GM12878 (cell line): ENCODE measurements at regions not wholly inside any gene's neighbourhood (a gene's known extent, or its start where the extent isn't known, plus 50 kb on each side); places are given as distances from the start of the nearest gene placed in this dataset.

ENCODE experiments used
- ATAC-seq: fragments of 200-7000 bp; cut with Tn5 transposase; 3 replicates; pipeline ENCODE4 v1.9.1; 2020; ENCODE audit warnings: mild to moderate bottlenecking, moderate library complexity
- BruUV-seq: library from RNA; stranded (reverse); fragments of 400-500 nt; replicated peaks from 2 replicates; lab custom pipeline; 2021; lab: Mats Ljungman, UMichigan
- CTCF ChIA-PET: fragments of 300-600 bp; sonication (Branson Sonifier 250); formaldehyde crosslinking; extraction: SDS; loops from one replicate; lab custom pipeline; 2021; ENCODE audit warnings: inconsistent platforms; lab: Yijun Ruan, JAX
- POLR2A ChIA-PET: fragments of 350-600 bp; formaldehyde crosslinking; extraction: SDS; loops from one replicate; lab custom pipeline; 2021; ENCODE audit warnings: inconsistent platforms; lab: Charles Lee
- RAD21 ChIA-PET: fragments of 300-600 bp; sonication (Branson Sonifier 250); formaldehyde crosslinking; loops from one replicate; lab custom pipeline; 2023; ENCODE audit warnings: antibody characterized with exemption; ENCODE audit not compliant: unreplicated experiment; lab: Charles Lee
- SMC1A ChIA-PET: fragments of 300-600 bp; sonication (Branson Sonifier 250); formaldehyde crosslinking; loops from one replicate; lab custom pipeline; 2023; ENCODE audit not compliant: unreplicated experiment, uncharacterized antibody; lab: Charles Lee
- DNase-seq: peaks from one replicate; pipeline ENCODE4 v3.0.0-alpha.2; 2011; ENCODE audit warnings: low read depth, low spot score
- FAIRE-seq: peaks from 3 replicates; lab custom pipeline; 2011; peaks lifted over from hg19 to GRCh38; lab: Jason Lieb, UNC
- H2AFZ ChIP-seq: 2 replicates; pipeline ENCODE4 v1.6.0; 2011; ENCODE audit warnings: low read depth, low read length, control low read depth; ENCODE audit not compliant: control insufficient read depth
- H3K27ac ChIP-seq: 2 replicates; pipeline ENCODE4 v1.5.1; 2011; ENCODE audit warnings: control low read depth; ENCODE audit not compliant: control insufficient read depth, insufficient read depth
- H3K27me3 ChIP-seq, 2 experiments: replicated peaks in 1 of 2; 2 replicates each; pipeline versions ENCODE4 v1.6.0 to v1.6.1; 2011; ENCODE audit warnings: low read length in 1 of 2; ENCODE audit not compliant: control insufficient read depth in 2 of 2, insufficient read depth in 2 of 2
- H3K36me3 ChIP-seq, 2 experiments: 2 replicates each; pipeline ENCODE4 v1.5.1; 2011; ENCODE audit warnings: low read length in 1 of 2; ENCODE audit not compliant: control insufficient read depth in 2 of 2, insufficient read depth in 2 of 2
- H3K4me1 ChIP-seq: 2 replicates; pipeline ENCODE4 v1.6.1; 2011; ENCODE audit warnings: mild to moderate bottlenecking, low read length, moderate library complexity, mixed read lengths; ENCODE audit not compliant: control insufficient read depth, insufficient read depth
- H3K4me2 ChIP-seq: 2 replicates; pipeline ENCODE4 v1.6.0; 2011; ENCODE audit warnings: control low read depth; ENCODE audit not compliant: control insufficient read depth, insufficient read depth
- H3K4me3 ChIP-seq: fragments of 200-600 bp; sonication (generic); 2 replicates; pipeline ENCODE4 v1.5.1; 2016
- H3K79me2 ChIP-seq: 2 replicates; pipeline ENCODE4 v1.6.0; 2011; ENCODE audit warnings: low read length; ENCODE audit not compliant: control insufficient read depth, insufficient read depth
- H3K9ac ChIP-seq: 2 replicates; pipeline ENCODE4 v1.8.0; 2011; ENCODE audit warnings: low read length, control low read depth, mixed read lengths; ENCODE audit not compliant: control insufficient read depth, insufficient read depth
- H3K9me3 ChIP-seq: replicated peaks from 3 replicates; pipeline ENCODE4 v1.5.1; 2011; ENCODE audit warnings: mild to moderate bottlenecking, low read length; ENCODE audit not compliant: control insufficient read depth, insufficient read depth
- H4K20me1 ChIP-seq: 2 replicates; pipeline ENCODE4 v1.6.0; 2011; ENCODE audit not compliant: control insufficient read depth, insufficient read depth
- FOXK2 ChIP-seq: fragments of 450-650 bp; IDR thresholded peaks from 2 replicates; pipeline ENCODE4 v1.6.1; 2017; ENCODE audit warnings: mild to moderate bottlenecking, moderate library complexity
- HSF1 ChIP-seq: fragments of 150-350 bp; IDR thresholded peaks from 2 replicates; pipeline ENCODE4 v1.6.1; 2014; ENCODE audit warnings: mild to moderate bottlenecking, low read depth, low read length
- NFYB ChIP-seq: IDR thresholded peaks from 2 replicates; pipeline ENCODE4 v1.6.1; 2011; ENCODE audit warnings: low read depth, mild to moderate bottlenecking, low read length, improper control_type of control experiment, moderate library complexity; ENCODE audit not compliant: insufficient read depth
- SUZ12 ChIP-seq: fragments of 200-600 bp; sonication (generic); IDR thresholded peaks from one replicate; pipeline ENCODE4 v1.6.1; 2018; ENCODE audit warnings: antibody characterized with exemption, mild to moderate bottlenecking; ENCODE audit not compliant: unreplicated experiment
- WGBS: methylation state at CpG from one replicate; pipeline ENCODE4 v1.1.6; 2016; ENCODE audit warnings: low lambda C conversion rate; ENCODE audit not compliant: insufficient replicate concordance, insufficient coverage; ENCODE audit errors: missing lambda C conversion rate; 5-methylcytosine and 5-hydroxymethylcytosine counted together
- in situ Hi-C: fragments of 300-500 bp; cut with MboI; formaldehyde crosslinking; loops from 9 replicates; pipeline ENCODE4 v1.14.3; 2018; ENCODE audit warnings: mixed read lengths
- intact Hi-C: fragments of 100-400 bp; cut with micrococcal nuclease; formaldehyde crosslinking; loops from one replicate; pipeline ENCODE4 v1.14.2; 2022; ENCODE audit not compliant: unreplicated experiment

- no peak for TF ChIP-seq NFYB
Observed at GRCh38 chr16:49020436-49020835, 261.2 kb downstream of the CBLN1 start (continued).

- no peak for FAIRE-seq
- no TSS peak for BruUV-seq
- no peak for TF ChIP-seq FOXK2
- TF ChIP-seq, all 136 proteins: peak for 0
- ATAC-seq (no peak), DNase-seq (no peak)
- ChIA-PET SMC1A (no interaction called here), POLR2A (no interaction called here), CTCF (no interaction called here), RAD21 (no interaction called here)
- intact Hi-C loops, result no loop called here
- Histone ChIP-seq H3K9ac (no peak overlapping the region), H2AFZ (no peak overlapping the region), H3K4me3 (no peak overlapping the region), H3K79me2 (no peaks in the 10 kb centered on the region), H3K27ac (no peak overlapping the region), H3K27me3 (0 out of 4 replicates have a peak, but pooled peaks cover 0 to 2% of the 10 kb centered on the region in 2 experiments), H3K4me1 (no peaks in the 10 kb centered on the region), H3K4me2 (no peak overlapping the region), H4K20me1 (no peaks in the 10 kb centered on the region), H3K36me3 (no peaks in the 10 kb centered on the region), H3K9me3 (no peaks in the 10 kb centered on the region)
- 28% methylated on average over 13 of the region's 13 CpGs for WGBS
- in situ Hi-C loops, result no loop called here
Observed at GRCh38 chr16:49019831-49020230, 261.8 kb downstream of the CBLN1 start.

GRCh38 chr16:49019081-49019633, 262.5 kb downstream of the CBLN1 start:
- 15% methylated on average over 14 of the region's 14 CpGs for WGBS
- Histone ChIP-seq H3K9me3 (no peaks in the 10 kb centered on the region), H3K9ac (no peak overlapping the region), H3K27ac (no peak overlapping the region), H2AFZ (no peak overlapping the region), H3K36me3 (no peaks in the 10 kb centered on the region), H3K27me3 (0 out of 4 replicates have a peak, but pooled peaks cover 0 to 2% of the 10 kb centered on the region in 2 experiments), H3K4me2 (no peak overlapping the region), H4K20me1 (no peaks in the 10 kb centered on the region), H3K4me1 (no peaks in the 10 kb centered on the region), H3K4me3 (no peak overlapping the region), H3K79me2 (no peaks in the 10 kb centered on the region)
- DNase-seq, result no peak
- no peak for FAIRE-seq
- in situ Hi-C loops (no loop called here), intact Hi-C loops (no loop called here)
- ChIA-PET SMC1A (no interaction called here), RAD21 (no interaction called here), POLR2A (no interaction called here), CTCF (no interaction called here)
- ATAC-seq, result no peak
- TF ChIP-seq HSF1, result no peak
- no peak for TF ChIP-seq SUZ12
- no TSS peak for BruUV-seq
